ENCODE measurements at regions not wholly inside any gene's neighbourhood (a gene's known extent, or its start where the extent isn't known, plus 50 kb on each side); places are given as distances from the start of the nearest gene placed in this dataset.
"Not testable (repeated sequence)": the region's sequence is repeated elsewhere in the genome, so short reads cannot be mapped to it uniquely, and the experiment has no call there.

GRCh38 chr14:49367696-49368095 lies 218.5 kb downstream of the RPS29 start:
- DNase-seq (ENCODE audit: low read depth): no peak

GRCh38 chr14:49366416-49366815 lies 219.8 kb downstream of the RPS29 start:
- no peak for DNase-seq (ENCODE audit: low read depth)

- no peak for DNase-seq (ENCODE audit: low read depth)
Measured at GRCh38 chr14:49364752-49365117, 221.4 kb downstream of the RPS29 start.

GRCh38 chr14:49363821-49364751 lies 222.1 kb downstream of the RPS29 start:
- no peak for DNase-seq (ENCODE audit: low read depth)

- no peak for DNase-seq (ENCODE audit: low read depth)
Measured at GRCh38 chr14:49362916-49363315, 223.3 kb downstream of the RPS29 start.

GRCh38 chr14:49339130-49339529 lies 247.1 kb downstream of the RPS29 start:
- no peak for DNase-seq (ENCODE audit: low read depth)

- no peak for DNase-seq (ENCODE audit: low read depth)
Measured at GRCh38 chr14:49319810-49320209, 266.4 kb downstream of the RPS29 start.

- DNase-seq (ENCODE audit: low read depth): no peak
Measured at GRCh38 chr14:49315570-49315969, 270.6 kb downstream of the RPS29 start.

GRCh38 chr14:49314737-49315136 lies 271.4 kb downstream of the RPS29 start:
- no peak for DNase-seq (ENCODE audit: low read depth)

- DNase-seq (ENCODE audit: low read depth): no peak
Measured at GRCh38 chr14:49313108-49313507, 273.1 kb downstream of the RPS29 start.

GRCh38 chr14:49310298-49310697 lies 275.9 kb downstream of the RPS29 start:
- no peak for DNase-seq (ENCODE audit: low read depth)

GRCh38 chr14:49306152-49306751 lies 279.9 kb downstream of the RPS29 start:
- no peak for DNase-seq (ENCODE audit: low read depth)

- DNase-seq (ENCODE audit: low read depth): no peak
Measured at GRCh38 chr14:49303946-49304516, 282.1 kb downstream of the RPS29 start.

- DNase-seq (ENCODE audit: low read depth): no peak
Measured at GRCh38 chr14:49297102-49297501, 289.1 kb downstream of the RPS29 start.

- DNase-seq (ENCODE audit: low read depth): no peak
Measured at GRCh38 chr14:49294621-49295148, 291.5 kb downstream of the RPS29 start.

GRCh38 chr14:49287004-49287403 lies 299.2 kb downstream of the RPS29 start:
- DNase-seq (ENCODE audit: low read depth): no peak

- DNase-seq (ENCODE audit: low read depth): no peak
Measured at GRCh38 chr14:49286257-49286983, 299.8 kb downstream of the RPS29 start.

GRCh38 chr14:49280566-49280965 lies 305.6 kb downstream of the RPS29 start:
- no peak for DNase-seq (ENCODE audit: low read depth)

- DNase-seq (ENCODE audit: low read depth): no peak
Measured at GRCh38 chr14:49250517-49250916, 335.7 kb downstream of the RPS29 start.

GRCh38 chr14:49250109-49250508 lies 336.1 kb downstream of the RPS29 start:
- DNase-seq (ENCODE audit: low read depth): no peak

GRCh38 chr14:49249022-49249421 lies 337.2 kb downstream of the RPS29 start:
- no peak for DNase-seq (ENCODE audit: low read depth)

- not testable (repeated sequence) for DNase-seq (ENCODE audit: low read depth)
Measured at GRCh38 chr14:49243777-49244176, 342.4 kb downstream of the RPS29 start.
